Natural killer cell (primary cell): ENCODE measurements at regions not wholly inside any gene's neighbourhood (a gene's known extent, or its start where the extent isn't known, plus 50 kb on each side); places are given as distances from the start of the nearest gene placed in this dataset.

Experiments
- ATAC-seq, 3 donors: fragments of 150-1000 bp in 2 of 3; fragments of 200-7000 bp in 1 of 3; cut with Tn5 transposase; 1 replicate in 1 of 3; 2 replicates in 2 of 3; pipeline ENCODE4 v1.10.0; 2021; ENCODE audit warnings: mild to moderate bottlenecking in 2 of 3, moderate library complexity in 2 of 3
- DNase-seq, 2 donors: peaks; one replicate each; pipeline versions ENCODE4 v3.0.0 to v3.0.0-alpha.2; 2013 to 2021; ENCODE audit warnings: mixed read lengths in 1 of 2
- H3K27ac ChIP-seq: one replicate; pipeline ENCODE4 v1.5.1; 2013; ENCODE audit warnings: mild to moderate bottlenecking, low read length
- H3K27me3 ChIP-seq: one replicate; pipeline ENCODE4 v1.6.1; 2013; ENCODE audit warnings: low read length; ENCODE audit not compliant: control insufficient read depth, insufficient read depth
- H3K36me3 ChIP-seq: one replicate; pipeline ENCODE4 v1.6.1; 2013; ENCODE audit warnings: low read length; ENCODE audit not compliant: control insufficient read depth, insufficient read depth
- H3K4me1 ChIP-seq: one replicate; pipeline ENCODE4 v1.6.1; 2013; ENCODE audit warnings: low read length; ENCODE audit not compliant: control insufficient read depth, insufficient read depth
- H3K4me3 ChIP-seq: one replicate; pipeline ENCODE4 v1.5.1; 2013; ENCODE audit warnings: low read length
- H3K9me3 ChIP-seq: one replicate; pipeline ENCODE4 v1.6.1; 2013; ENCODE audit warnings: low read length; ENCODE audit not compliant: control insufficient read depth, insufficient read depth
- H3K27ac Mint-ChIP-seq, 2 donors: one replicate each; pipeline ENCODE4 v1.8.0; 2022; ENCODE audit warnings: mild to moderate bottlenecking in 2 of 2, mixed read lengths in 2 of 2, moderate library complexity in 1 of 2
- H3K27me3 Mint-ChIP-seq, 2 donors: one replicate each; pipeline ENCODE4 v1.8.0; 2022; ENCODE audit warnings: low read depth in 2 of 2, mixed read lengths in 2 of 2
- H3K36me3 Mint-ChIP-seq: one replicate; pipeline ENCODE4 v1.8.0; 2022; ENCODE audit warnings: mixed read lengths
- H3K4me1 Mint-ChIP-seq, 2 donors: one replicate each; pipeline ENCODE4 v1.8.0; 2022; ENCODE audit warnings: mixed read lengths in 2 of 2
- H3K4me3 Mint-ChIP-seq: one replicate; pipeline ENCODE4 v1.8.0; 2022; ENCODE audit warnings: mild to moderate bottlenecking, moderate library complexity, mixed read lengths
- H3K9me3 Mint-ChIP-seq, 2 donors: one replicate each; pipeline ENCODE4 v1.8.0; 2022; ENCODE audit warnings: mixed read lengths in 2 of 2
- CTCF ChIP-seq: fragments of 200-600 bp; IDR thresholded peaks from one replicate; pipeline ENCODE4 v1.8.0; 2022; ENCODE audit warnings: antibody characterized with exemption
- WGBS: methylation state at CpG from one replicate; pipeline ENCODE4 v1.1.7; 2013; ENCODE audit warnings: missing lambda C conversion rate; ENCODE audit not compliant: insufficient coverage; 5-methylcytosine and 5-hydroxymethylcytosine counted together
- intact Hi-C: fragments of 100-400 bp; cut with micrococcal nuclease; formaldehyde crosslinking; loops from one replicate; pipeline ENCODE4 v1.14.2; 2022

- Mint-ChIP-seq H3K27me3 (peaks cover 0 to 3% of the 10 kb centered on the region in 2 donors), H3K4me1 (no peaks in the 10 kb centered on the region), H3K27ac (no peak overlapping the region), H3K9me3 (peaks cover 0 to 2% of the 10 kb centered on the region in 2 donors), H3K4me3 (no peak overlapping the region), H3K36me3 (no peaks in the 10 kb centered on the region)
- DNase-seq (no peak), ATAC-seq (no peak)
- H3K4me1 ChIP-seq = no peaks in the 10 kb centered on the region
- no peaks in the 10 kb centered on the region for H3K9me3 ChIP-seq
- no peak overlapping the region for H3K4me3 ChIP-seq
- no peak for TF ChIP-seq CTCF
- H3K27ac ChIP-seq = no peak overlapping the region
- no peaks in the 10 kb centered on the region for H3K27me3 ChIP-seq
- H3K36me3 ChIP-seq = no peaks in the 10 kb centered on the region
- WGBS = 71% methylated on average over 1 of the region's 1 CpG
- intact Hi-C loops = no loop called here
These were observed 94.7 kb upstream of the INTU start for GRCh38 chr4:127538016-127538415.

- WGBS = 87% methylated on average over 2 of the region's 3 CpGs
- intact Hi-C loops = no loop called here
These were observed 92.2 kb upstream of the INTU start for GRCh38 chr4:127540497-127541025.

GRCh38 chr4:127545271-127545670, 87.5 kb upstream of the INTU start:
- Mint-ChIP-seq H3K27ac (no peak overlapping the region), H3K36me3 (no peaks in the 10 kb centered on the region), H3K27me3 (no peaks in the 10 kb centered on the region), H3K9me3 (no peaks in the 10 kb centered on the region), H3K4me1 (no peaks in the 10 kb centered on the region), H3K4me3 (no peak overlapping the region)
- Histone ChIP-seq H3K4me1 (no peaks in the 10 kb centered on the region), H3K27me3 (no peaks in the 10 kb centered on the region), H3K36me3 (no peaks in the 10 kb centered on the region), H3K27ac (no peak overlapping the region), H3K4me3 (no peak overlapping the region), H3K9me3 (no peaks in the 10 kb centered on the region)
- intact Hi-C loops = no loop called here
- ATAC-seq = no peak
- no peak for DNase-seq
- TF ChIP-seq CTCF = no peak

More at GRCh38 chr4:127540497-127541025, 92.2 kb upstream of the INTU start:
- H3K27ac ChIP-seq = no peak overlapping the region
- Mint-ChIP-seq H3K4me1 (no peaks in the 10 kb centered on the region), H3K36me3 (no peaks in the 10 kb centered on the region), H3K27ac (no peak overlapping the region), H3K4me3 (no peak overlapping the region), H3K27me3 (peaks cover 0 to 3% of the 10 kb centered on the region in 2 donors), H3K9me3 (no peaks in the 10 kb centered on the region)
- no peaks in the 10 kb centered on the region for H3K27me3 ChIP-seq
- TF ChIP-seq CTCF = no peak
- H3K36me3 ChIP-seq = no peaks in the 10 kb centered on the region
- H3K9me3 ChIP-seq = no peaks in the 10 kb centered on the region
- no peak for ATAC-seq
- no peak overlapping the region for H3K4me3 ChIP-seq
- no peaks in the 10 kb centered on the region for H3K4me1 ChIP-seq
- DNase-seq = no peak
